ENCODE measurements at regions not wholly inside any gene's neighbourhood (a gene's known extent, or its start where the extent isn't known, plus 50 kb on each side); places are given as distances from the start of the nearest gene placed in this dataset.

DNA sequence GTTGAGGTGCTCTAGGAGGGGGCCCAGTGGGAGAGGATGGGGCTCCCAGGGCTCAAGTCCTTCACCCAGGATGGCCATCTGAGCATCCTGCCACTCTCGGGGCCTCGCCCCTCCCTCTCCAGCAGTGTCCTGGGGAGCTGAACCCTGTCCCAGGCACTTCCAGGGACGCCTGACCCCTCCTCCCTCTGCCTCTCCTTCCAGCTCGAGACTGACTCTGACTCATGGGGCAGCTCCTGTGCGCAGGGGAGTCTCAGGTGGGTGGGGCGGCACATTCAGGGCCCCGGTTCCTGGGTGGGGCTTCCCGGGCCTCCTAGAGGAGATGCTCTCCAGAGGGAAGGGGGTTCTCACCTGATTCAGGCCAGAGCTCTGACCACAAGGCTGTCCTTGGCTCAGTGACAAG, 77.1 kb upstream of the IGLL5 start:
- no peak for ATAC-seq
- Histone ChIP-seq H3K9me3 (no peaks in the 10 kb centered on the region), H3K4me1 (peaks cover 0 to 3% of the 10 kb centered on the region in 2 donors), H3K36me3 (no peaks in the 10 kb centered on the region), H3K27me3 (no peaks in the 10 kb centered on the region), H3K4me3 (no peak overlapping the region), H3K27ac (no peak overlapping the region)
- no peak for DNase-seq
- intact Hi-C loops (cut with DNase I): no loop called here
- TF ChIP-seq, protein P1, sequence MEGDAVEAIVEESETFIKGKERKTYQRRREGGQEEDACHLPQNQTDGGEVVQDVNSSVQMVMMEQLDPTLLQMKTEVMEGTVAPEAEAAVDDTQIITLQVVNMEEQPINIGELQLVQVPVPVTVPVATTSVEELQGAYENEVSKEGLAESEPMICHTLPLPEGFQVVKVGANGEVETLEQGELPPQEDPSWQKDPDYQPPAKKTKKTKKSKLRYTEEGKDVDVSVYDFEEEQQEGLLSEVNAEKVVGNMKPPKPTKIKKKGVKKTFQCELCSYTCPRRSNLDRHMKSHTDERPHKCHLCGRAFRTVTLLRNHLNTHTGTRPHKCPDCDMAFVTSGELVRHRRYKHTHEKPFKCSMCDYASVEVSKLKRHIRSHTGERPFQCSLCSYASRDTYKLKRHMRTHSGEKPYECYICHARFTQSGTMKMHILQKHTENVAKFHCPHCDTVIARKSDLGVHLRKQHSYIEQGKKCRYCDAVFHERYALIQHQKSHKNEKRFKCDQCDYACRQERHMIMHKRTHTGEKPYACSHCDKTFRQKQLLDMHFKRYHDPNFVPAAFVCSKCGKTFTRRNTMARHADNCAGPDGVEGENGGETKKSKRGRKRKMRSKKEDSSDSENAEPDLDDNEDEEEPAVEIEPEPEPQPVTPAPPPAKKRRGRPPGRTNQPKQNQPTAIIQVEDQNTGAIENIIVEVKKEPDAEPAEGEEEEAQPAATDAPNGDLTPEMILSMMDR (IDR thresholded peaks at IDR 0.05): no peak

DNA sequence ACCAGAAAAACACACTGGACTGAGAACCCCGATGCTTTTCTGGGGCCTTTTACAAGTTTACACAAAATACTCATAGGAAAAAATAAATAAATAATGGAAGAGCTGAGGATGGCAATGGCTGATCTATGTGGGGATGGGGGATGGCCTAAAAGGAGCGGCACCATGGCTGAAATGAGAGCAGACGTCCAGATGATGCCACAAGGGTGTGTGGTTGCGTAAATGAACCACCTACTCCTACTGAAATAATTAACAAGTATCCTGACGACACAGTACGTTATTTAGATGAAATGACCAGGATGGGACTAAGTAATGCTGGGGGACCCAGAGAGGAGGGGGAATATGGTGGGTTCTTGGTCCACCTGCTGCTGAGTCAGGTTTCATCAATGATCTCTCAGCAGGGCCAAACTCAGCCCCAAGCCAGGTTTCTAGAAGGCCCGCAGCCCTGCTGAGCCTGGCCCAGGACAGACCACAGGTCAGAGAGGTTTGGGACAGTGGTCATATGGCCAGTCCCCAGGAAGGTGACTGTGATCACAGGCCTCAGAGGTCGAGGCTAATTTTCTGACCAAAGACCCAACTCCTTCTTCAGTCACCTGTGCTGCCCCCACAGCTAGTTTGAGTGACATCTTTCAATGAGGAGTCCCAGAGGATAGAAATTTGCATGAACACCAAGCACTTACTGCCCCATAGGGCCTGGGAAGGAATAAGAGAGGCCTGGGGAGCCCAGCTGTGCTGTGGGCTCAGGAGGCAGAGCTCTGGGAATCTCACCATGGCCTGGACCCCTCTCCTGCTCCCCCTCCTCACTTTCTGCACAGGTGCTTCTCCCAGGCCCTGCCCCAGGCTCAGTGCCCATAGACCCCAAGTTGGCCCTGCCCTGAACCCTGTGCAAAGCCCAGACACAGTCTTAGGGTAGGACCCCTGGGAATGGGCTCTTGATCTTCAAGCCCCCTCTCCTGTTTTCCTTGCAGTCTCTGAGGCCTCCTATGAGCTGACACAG, 76.3 kb upstream of the IGLL5 start:
- no peaks in the 10 kb centered on the region for H3K27me3 ChIP-seq
- TF ChIP-seq, protein P1 (IDR thresholded peaks at IDR 0.05): no peak
- intact Hi-C loops (cut with DNase I): no loop called here
- no peaks in the 10 kb centered on the region for H3K36me3 ChIP-seq
- H3K4me3 ChIP-seq: no peak overlapping the region
- no peak overlapping the region for H3K27ac ChIP-seq
- peaks cover 0 to 8% of the 10 kb centered on the region in 2 donors for H3K4me1 ChIP-seq
- no peaks in the 10 kb centered on the region for H3K9me3 ChIP-seq
- ATAC-seq (no peak), DNase-seq (no peak)

DNA sequence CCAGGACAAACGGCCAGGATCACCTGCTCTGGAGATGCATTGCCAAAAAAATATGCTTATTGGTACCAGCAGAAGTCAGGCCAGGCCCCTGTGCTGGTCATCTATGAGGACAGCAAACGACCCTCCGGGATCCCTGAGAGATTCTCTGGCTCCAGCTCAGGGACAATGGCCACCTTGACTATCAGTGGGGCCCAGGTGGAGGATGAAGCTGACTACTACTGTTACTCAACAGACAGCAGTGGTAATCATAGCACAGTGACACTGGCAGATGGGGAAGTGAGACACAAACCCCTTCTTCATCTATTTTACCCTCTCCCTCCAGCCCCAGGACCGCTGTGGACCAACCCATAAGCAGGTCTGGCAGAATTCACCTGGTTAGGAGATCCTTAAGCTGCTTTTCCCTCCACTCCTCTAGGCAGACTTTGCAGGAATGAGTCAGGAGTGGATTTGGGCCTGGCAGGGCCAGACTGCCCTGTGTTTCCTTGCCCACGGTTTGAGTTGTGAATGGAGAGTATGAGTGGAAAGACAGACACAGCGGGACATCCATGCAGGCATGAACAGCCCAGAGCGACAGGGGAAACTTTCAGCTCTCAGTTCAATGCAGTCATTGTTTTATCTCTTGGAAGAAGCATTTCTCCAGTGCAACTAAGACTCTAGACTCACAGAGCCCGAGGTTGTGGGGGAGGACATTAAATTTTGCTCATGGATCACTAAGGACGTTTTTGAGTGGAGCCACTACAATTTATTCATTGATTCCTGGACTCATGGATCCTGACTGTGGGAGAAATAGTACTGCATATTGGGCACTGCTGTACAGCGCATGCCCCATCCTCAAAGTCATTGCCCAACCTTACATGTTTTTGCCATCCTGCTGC, 75.3 kb upstream of the IGLL5 start:
- Histone ChIP-seq H3K27ac (no peak overlapping the region), H3K27me3 (no peaks in the 10 kb centered on the region), H3K4me3 (no peak overlapping the region), H3K36me3 (no peaks in the 10 kb centered on the region), H3K4me1 (peaks cover 0 to 8% of the 10 kb centered on the region in 2 donors), H3K9me3 (no peaks in the 10 kb centered on the region)
- DNase-seq (no peak), ATAC-seq (no peak)
- intact Hi-C loops (cut with DNase I): no loop called here
- TF ChIP-seq, protein P1 (IDR thresholded peaks at IDR 0.05): no peak

DNA sequence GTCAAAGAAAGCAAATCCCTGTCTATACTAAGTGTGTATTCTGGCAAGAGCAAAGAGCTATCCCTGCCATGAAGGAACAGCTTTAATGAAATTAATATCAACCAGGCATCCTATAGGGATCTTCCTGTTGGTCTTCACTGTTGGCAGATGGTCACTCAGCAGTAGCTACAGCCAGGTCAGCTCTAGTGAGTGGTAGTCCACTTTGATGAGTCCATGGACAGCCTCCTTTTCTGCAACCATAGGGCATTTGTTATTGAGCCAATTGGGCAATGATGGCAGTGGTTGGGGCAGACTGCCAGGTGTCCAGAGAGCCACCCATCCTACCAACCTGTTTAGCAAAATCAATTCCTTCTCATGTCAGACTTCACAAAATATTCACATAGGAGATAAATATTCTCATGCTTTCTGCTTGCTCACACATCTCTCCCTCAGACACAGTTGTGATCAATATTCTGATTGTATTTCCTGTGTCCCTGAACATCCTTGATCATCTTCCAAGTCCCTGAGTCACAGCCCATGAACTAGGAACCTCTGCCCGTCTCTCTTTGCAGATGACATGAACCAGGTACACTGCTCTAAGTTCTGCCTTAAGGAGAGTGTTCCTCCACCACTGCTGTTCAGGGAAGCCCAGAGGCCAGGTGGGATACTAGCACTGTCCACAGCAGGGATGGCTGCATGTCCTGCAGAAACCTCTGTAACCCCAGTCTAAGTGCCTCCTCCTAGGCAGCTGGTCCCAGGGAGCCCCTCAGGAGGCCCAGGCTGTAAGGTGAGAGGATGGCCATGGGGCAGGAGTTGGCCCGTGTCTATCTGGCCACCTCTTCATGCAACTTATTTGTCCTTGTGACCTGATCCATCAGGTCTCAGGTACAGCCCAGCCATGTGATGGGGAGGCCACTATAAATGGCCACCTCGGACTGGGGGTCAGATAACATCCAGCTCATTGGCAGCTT, 74.2 kb upstream of the IGLL5 start:
- no peak overlapping the region for H3K4me3 ChIP-seq
- TF ChIP-seq, protein P1 (IDR thresholded peaks at IDR 0.05): no peak
- H3K36me3 ChIP-seq: no peaks in the 10 kb centered on the region
- no peaks in the 10 kb centered on the region for H3K9me3 ChIP-seq
- H3K27ac ChIP-seq: no peak overlapping the region
- ATAC-seq (no peak), DNase-seq (no peak)
- H3K27me3 ChIP-seq: no peaks in the 10 kb centered on the region
- intact Hi-C loops (cut with DNase I): no loop called here
- peaks cover 0 to 8% of the 10 kb centered on the region in 2 donors for H3K4me1 ChIP-seq

All from left lung (tissue), 4 donors.